ENCODE measurements at regions not wholly inside any gene's neighbourhood (a gene's known extent, or its start where the extent isn't known, plus 50 kb on each side); places are given as distances from the start of the nearest gene placed in this dataset.

DNA sequence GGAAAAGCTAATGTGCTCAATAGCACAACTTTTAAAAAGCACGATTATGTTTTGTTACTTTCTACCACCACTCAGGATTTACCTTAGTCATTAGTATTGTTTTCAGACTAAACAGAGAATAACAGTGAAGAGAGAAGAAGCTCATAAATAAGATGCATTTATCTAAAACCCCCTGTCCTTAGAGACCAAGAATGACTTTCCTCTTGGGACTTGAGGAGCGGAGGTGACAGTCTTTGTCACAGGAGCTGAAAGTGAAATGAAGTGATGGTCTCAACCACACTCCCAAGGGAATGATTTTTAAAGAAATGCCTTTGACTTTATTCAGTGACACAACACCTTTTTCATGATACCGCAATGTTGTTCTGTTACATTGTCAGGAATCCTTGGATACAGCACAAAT lies 190.6 kb upstream of the NBEA start:
- H3K4me3 Mint-ChIP-seq: no peak overlapping the region
- no CpG with 5 or more reads among the region's 3 CpGs for WGBS (ENCODE audit: insufficient coverage)
- H3K27ac ChIP-seq (ENCODE audit: low read depth in 1 of 2, low read length in 2 of 2): no peak overlapping the region
- no peak for DNase-seq
- no peak overlapping the region for H3K4me2 ChIP-seq (replicated peaks; ENCODE audit: extremely low read depth, low read length, poor library complexity, severe bottlenecking)
- H3K9me3 ChIP-seq (replicated peaks in 1 of 2; ENCODE audit: control insufficient read depth in 1 of 2, insufficient read depth in 1 of 2, low read length in 2 of 2): peaks cover 4 to 23% of the 10 kb centered on the region in 2 donors
- H3K4me3 ChIP-seq (replicated peaks in 1 of 3; ENCODE audit: low read depth in 2 of 3, low read length in 3 of 3): no peak overlapping the region
- H3K9me3 Mint-ChIP-seq: peaks cover 0 to 27% (median 15%) of the 10 kb centered on the region in 7 donors
- H3K4me1 Mint-ChIP-seq: no peaks in the 10 kb centered on the region
- no peaks in the 10 kb centered on the region for H3K36me3 ChIP-seq (replicated peaks in 1 of 2; ENCODE audit: control insufficient read depth in 1 of 2, insufficient read depth in 2 of 2, low read length in 2 of 2)
- no peak overlapping the region for H3K9ac ChIP-seq (ENCODE audit: insufficient read depth, low read length, poor library complexity, severe bottlenecking)
- no peak overlapping the region for H2AFZ ChIP-seq (ENCODE audit: insufficient read depth, low read depth, low read length, poor library complexity, severe bottlenecking)
- no peaks in the 10 kb centered on the region for H4K20me1 ChIP-seq (ENCODE audit: insufficient read depth, low read length)
- no peak overlapping the region for H3K27ac Mint-ChIP-seq
- peaks cover 0 to 2% (median 2%) of the 10 kb centered on the region in 3 donors for H3K27me3 Mint-ChIP-seq (ENCODE audit: low read depth in 3 of 3)
- intact Hi-C loops (cut with micrococcal nuclease): no loop called here
- no peaks in the 10 kb centered on the region for H3K27me3 ChIP-seq (ENCODE audit: control insufficient read depth in 2 of 2, insufficient read depth in 2 of 2, low read length in 2 of 2)
- no peaks in the 10 kb centered on the region for H3K4me1 ChIP-seq (ENCODE audit: control insufficient read depth in 1 of 2, insufficient read depth in 2 of 2, low read length in 2 of 2)
- H3K36me3 Mint-ChIP-seq: no peaks in the 10 kb centered on the region
- no peaks in the 10 kb centered on the region for H3K79me2 ChIP-seq (ENCODE audit: insufficient read depth, low read length)
- TF ChIP-seq, protein P1, sequence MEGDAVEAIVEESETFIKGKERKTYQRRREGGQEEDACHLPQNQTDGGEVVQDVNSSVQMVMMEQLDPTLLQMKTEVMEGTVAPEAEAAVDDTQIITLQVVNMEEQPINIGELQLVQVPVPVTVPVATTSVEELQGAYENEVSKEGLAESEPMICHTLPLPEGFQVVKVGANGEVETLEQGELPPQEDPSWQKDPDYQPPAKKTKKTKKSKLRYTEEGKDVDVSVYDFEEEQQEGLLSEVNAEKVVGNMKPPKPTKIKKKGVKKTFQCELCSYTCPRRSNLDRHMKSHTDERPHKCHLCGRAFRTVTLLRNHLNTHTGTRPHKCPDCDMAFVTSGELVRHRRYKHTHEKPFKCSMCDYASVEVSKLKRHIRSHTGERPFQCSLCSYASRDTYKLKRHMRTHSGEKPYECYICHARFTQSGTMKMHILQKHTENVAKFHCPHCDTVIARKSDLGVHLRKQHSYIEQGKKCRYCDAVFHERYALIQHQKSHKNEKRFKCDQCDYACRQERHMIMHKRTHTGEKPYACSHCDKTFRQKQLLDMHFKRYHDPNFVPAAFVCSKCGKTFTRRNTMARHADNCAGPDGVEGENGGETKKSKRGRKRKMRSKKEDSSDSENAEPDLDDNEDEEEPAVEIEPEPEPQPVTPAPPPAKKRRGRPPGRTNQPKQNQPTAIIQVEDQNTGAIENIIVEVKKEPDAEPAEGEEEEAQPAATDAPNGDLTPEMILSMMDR (IDR thresholded peaks at IDR 0.05): no peak

DNA sequence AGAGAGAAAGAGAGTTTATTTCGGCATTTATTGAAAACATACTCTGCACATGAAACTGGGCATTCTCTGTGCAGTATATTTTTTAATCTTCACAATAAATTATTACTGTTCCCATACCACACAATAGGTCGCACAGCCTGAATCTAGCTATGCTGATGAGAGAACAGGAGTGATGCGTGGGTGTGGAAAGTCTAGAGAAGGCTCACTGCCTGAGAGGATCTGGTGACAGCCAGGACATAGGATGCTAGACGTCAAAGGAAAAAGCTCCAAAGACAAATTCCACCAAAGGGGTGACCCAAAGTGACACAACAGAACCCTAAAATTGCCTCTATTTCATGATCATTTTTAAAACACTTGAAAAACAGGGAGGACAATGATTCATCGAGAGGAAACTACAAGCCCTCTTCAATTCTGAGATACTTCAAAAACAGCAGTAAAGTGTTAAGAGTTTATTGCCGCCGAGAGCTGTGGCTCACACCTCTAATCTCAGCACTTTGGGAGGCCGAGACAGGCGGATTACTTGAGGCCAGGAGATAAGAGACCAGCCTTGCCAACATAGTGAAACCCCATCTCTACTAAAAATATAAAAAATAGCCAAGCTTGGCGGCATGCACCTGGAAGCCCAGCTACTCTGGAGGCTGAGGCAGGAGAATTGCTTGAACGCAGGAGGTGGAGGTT lies 189.6 kb upstream of the NBEA start:
- peaks cover 4 to 14% of the 10 kb centered on the region in 2 donors for H3K9me3 ChIP-seq (replicated peaks in 1 of 2; ENCODE audit: control insufficient read depth in 1 of 2, insufficient read depth in 1 of 2, low read length in 2 of 2)
- H3K27me3 ChIP-seq (ENCODE audit: control insufficient read depth in 2 of 2, insufficient read depth in 2 of 2, low read length in 2 of 2): no peaks in the 10 kb centered on the region
- H4K20me1 ChIP-seq (ENCODE audit: insufficient read depth, low read length): no peaks in the 10 kb centered on the region
- Mint-ChIP-seq H3K36me3 (no peaks in the 10 kb centered on the region), H3K4me3 (no peak overlapping the region), H3K4me1 (no peaks in the 10 kb centered on the region), H3K27me3 (ENCODE audit: low read depth in 3 of 3) (peaks cover 0 to 2% (median 2%) of the 10 kb centered on the region in 3 donors), H3K27ac (no peak overlapping the region), H3K9me3 (peaks cover 0 to 21% (median 9%) of the 10 kb centered on the region in 7 donors)
- TF ChIP-seq, protein P1 (IDR thresholded peaks at IDR 0.05): no peak
- H3K79me2 ChIP-seq (ENCODE audit: insufficient read depth, low read length): no peaks in the 10 kb centered on the region
- H2AFZ ChIP-seq (ENCODE audit: insufficient read depth, low read depth, low read length, poor library complexity, severe bottlenecking): no peak overlapping the region
- H3K27ac ChIP-seq (ENCODE audit: low read depth in 1 of 2, low read length in 2 of 2): no peak overlapping the region
- H3K36me3 ChIP-seq (replicated peaks in 1 of 2; ENCODE audit: control insufficient read depth in 1 of 2, insufficient read depth in 2 of 2, low read length in 2 of 2): no peaks in the 10 kb centered on the region
- H3K4me3 ChIP-seq (replicated peaks in 1 of 3; ENCODE audit: low read depth in 2 of 3, low read length in 3 of 3): no peak overlapping the region
- no peaks in the 10 kb centered on the region for H3K4me1 ChIP-seq (ENCODE audit: control insufficient read depth in 1 of 2, insufficient read depth in 2 of 2, low read length in 2 of 2)
- intact Hi-C loops (cut with micrococcal nuclease): no loop called here
- DNase-seq: no peak
- no peak overlapping the region for H3K4me2 ChIP-seq (replicated peaks; ENCODE audit: extremely low read depth, low read length, poor library complexity, severe bottlenecking)
- 71% methylated on average over 1 of the region's 11 CpGs for WGBS (ENCODE audit: insufficient coverage)
- H3K9ac ChIP-seq (ENCODE audit: insufficient read depth, low read length, poor library complexity, severe bottlenecking): no peak overlapping the region
